Fibroblast of lung (primary cell): ENCODE measurements at regions not wholly inside any gene's neighbourhood (a gene's known extent, or its start where the extent isn't known, plus 50 kb on each side); places are given as distances from the start of the nearest gene placed in this dataset.

Source experiments
- EZH2 ChIP-seq: IDR thresholded peaks from 2 replicates; pipeline ENCODE4 v1.5.1; 2012; ENCODE audit warnings: low read length, control low read depth, mild to moderate bottlenecking; ENCODE audit errors: missing control alignments
- TF ChIP-seq, protein P1 (sequence below), 2 donors: IDR thresholded peaks in 1 of 2; conservative IDR thresholded peaks in 1 of 2; 1 replicate in 1 of 2; 2 replicates in 1 of 2; pipeline ENCODE4 v1.5.1; 2011 to 2012; ENCODE audit warnings: low read length in 2 of 2, control low read depth in 1 of 2, inconsistent platforms in 1 of 2, low read depth in 1 of 2, mild to moderate bottlenecking in 1 of 2

GRCh38 chr2:194345347-194345746, 1311.7 kb upstream of the SLC39A10 start:
- TF ChIP-seq, protein P1, sequence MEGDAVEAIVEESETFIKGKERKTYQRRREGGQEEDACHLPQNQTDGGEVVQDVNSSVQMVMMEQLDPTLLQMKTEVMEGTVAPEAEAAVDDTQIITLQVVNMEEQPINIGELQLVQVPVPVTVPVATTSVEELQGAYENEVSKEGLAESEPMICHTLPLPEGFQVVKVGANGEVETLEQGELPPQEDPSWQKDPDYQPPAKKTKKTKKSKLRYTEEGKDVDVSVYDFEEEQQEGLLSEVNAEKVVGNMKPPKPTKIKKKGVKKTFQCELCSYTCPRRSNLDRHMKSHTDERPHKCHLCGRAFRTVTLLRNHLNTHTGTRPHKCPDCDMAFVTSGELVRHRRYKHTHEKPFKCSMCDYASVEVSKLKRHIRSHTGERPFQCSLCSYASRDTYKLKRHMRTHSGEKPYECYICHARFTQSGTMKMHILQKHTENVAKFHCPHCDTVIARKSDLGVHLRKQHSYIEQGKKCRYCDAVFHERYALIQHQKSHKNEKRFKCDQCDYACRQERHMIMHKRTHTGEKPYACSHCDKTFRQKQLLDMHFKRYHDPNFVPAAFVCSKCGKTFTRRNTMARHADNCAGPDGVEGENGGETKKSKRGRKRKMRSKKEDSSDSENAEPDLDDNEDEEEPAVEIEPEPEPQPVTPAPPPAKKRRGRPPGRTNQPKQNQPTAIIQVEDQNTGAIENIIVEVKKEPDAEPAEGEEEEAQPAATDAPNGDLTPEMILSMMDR (conservative IDR thresholded peaks at IDR 0.05 in 1 of 2, IDR thresholded peaks at IDR 0.05 in 1 of 2; ENCODE audit: low read depth in 1 of 2, low read length in 2 of 2): no peak
- TF ChIP-seq EZH2: no peak
